HG03354 (cell line): ENCODE measurements at regions not wholly inside any gene's neighbourhood (a gene's known extent, or its start where the extent isn't known, plus 50 kb on each side); places are given as distances from the start of the nearest gene placed in this dataset.
"Not testable (repeated sequence)": the region's sequence is repeated elsewhere in the genome, so short reads cannot be mapped to it uniquely, and the experiment has no call there.

ENCODE experiments used
- ATAC-seq: cut with Tn5 transposase; IDR thresholded peaks from one replicate; pipeline ENCODE4 v1.9.1; 2021; ENCODE audit warnings: mild to moderate bottlenecking; ENCODE audit not compliant: unreplicated experiment, poor library complexity, severe bottlenecking

- no peak for ATAC-seq
These were observed 519.7 kb downstream of the DIPK2A start for GRCh38 chr3:144491333-144491732.

- ATAC-seq, result not testable (repeated sequence)
These were observed 523.0 kb downstream of the DIPK2A start for GRCh38 chr3:144494651-144495050.

- ATAC-seq, result no peak
These were observed 524.7 kb downstream of the DIPK2A start for GRCh38 chr3:144496141-144496835.

- ATAC-seq, result no peak
These were observed 525.8 kb downstream of the DIPK2A start for GRCh38 chr3:144497452-144497851.

- ATAC-seq, result no peak
These were observed 527.6 kb downstream of the DIPK2A start for GRCh38 chr3:144499001-144499930.

- ATAC-seq, result no peak
These were observed 529.8 kb downstream of the DIPK2A start for GRCh38 chr3:144501467-144501866.

GRCh38 chr3:144502402-144502801 lies 530.8 kb downstream of the DIPK2A start:
- ATAC-seq, result no peak

- ATAC-seq, result not testable (repeated sequence)
These were observed 534.8 kb downstream of the DIPK2A start for GRCh38 chr3:144506375-144506774.

GRCh38 chr3:144511346-144511745 lies 539.7 kb downstream of the DIPK2A start:
- ATAC-seq, result no peak

- ATAC-seq, result no peak
These were observed 544.4 kb downstream of the DIPK2A start for GRCh38 chr3:144516026-144516425.

- ATAC-seq, result no peak
These were observed 545.0 kb downstream of the DIPK2A start for GRCh38 chr3:144516589-144516988.

- ATAC-seq, result no peak
These were observed 549.5 kb downstream of the DIPK2A start for GRCh38 chr3:144521131-144521530.

- ATAC-seq, result no peak
These were observed 550.8 kb downstream of the DIPK2A start for GRCh38 chr3:144522456-144522855.

GRCh38 chr3:144523396-144523795 lies 551.8 kb downstream of the DIPK2A start:
- ATAC-seq, result no peak

GRCh38 chr3:144524531-144524930 lies 552.9 kb downstream of the DIPK2A start:
- ATAC-seq, result no peak

- ATAC-seq, result no peak
These were observed 557.9 kb downstream of the DIPK2A start for GRCh38 chr3:144529566-144529965.

- no peak for ATAC-seq
These were observed 573.2 kb downstream of the DIPK2A start for GRCh38 chr3:144544871-144545270.

- no peak for ATAC-seq
These were observed 574.9 kb downstream of the DIPK2A start for GRCh38 chr3:144546539-144546938.

GRCh38 chr3:144548346-144548745 lies 576.7 kb downstream of the DIPK2A start:
- ATAC-seq, result no peak

- ATAC-seq, result no peak
These were observed 577.5 kb downstream of the DIPK2A start for GRCh38 chr3:144549166-144549565.
